AG09319 (cell line): ENCODE measurements at regions not wholly inside any gene's neighbourhood (a gene's known extent, or its start where the extent isn't known, plus 50 kb on each side); places are given as distances from the start of the nearest gene placed in this dataset.
"Not testable (repeated sequence)": the region's sequence is repeated elsewhere in the genome, so short reads cannot be mapped to it uniquely, and the experiment has no call there.

ENCODE experiments used
- DNase-seq: peaks from one replicate; pipeline ENCODE4 v3.0.0-alpha.2; 2010; ENCODE audit warnings: low read depth; ENCODE audit errors: extremely low read depth
- TF ChIP-seq, protein P1 (sequence below): IDR thresholded peaks from 2 replicates; pipeline ENCODE4 v1.5.1; 2011; ENCODE audit warnings: low read depth, mild to moderate bottlenecking, inconsistent platforms, low read length, moderate library complexity

DNA sequence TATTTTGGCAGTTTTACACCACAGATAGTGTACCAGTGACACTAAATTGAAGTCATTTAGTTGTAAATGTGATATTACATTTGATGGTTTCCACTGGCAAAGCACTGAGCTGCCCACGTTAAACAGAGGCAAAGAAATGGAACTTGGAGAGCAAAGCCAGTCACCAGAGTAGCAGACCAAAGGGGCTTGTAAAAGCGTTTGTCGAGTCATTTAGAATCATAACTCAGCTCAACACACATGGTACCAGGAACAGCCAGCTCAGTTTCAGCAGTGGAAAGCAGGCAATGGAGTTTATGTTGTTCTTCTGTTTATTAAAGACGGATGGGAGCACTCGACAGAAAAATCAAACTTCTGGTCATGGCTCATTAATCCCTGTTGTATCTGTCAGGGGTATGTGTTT, 91.2 kb downstream of the POU3F3 start:
- TF ChIP-seq, protein P1, sequence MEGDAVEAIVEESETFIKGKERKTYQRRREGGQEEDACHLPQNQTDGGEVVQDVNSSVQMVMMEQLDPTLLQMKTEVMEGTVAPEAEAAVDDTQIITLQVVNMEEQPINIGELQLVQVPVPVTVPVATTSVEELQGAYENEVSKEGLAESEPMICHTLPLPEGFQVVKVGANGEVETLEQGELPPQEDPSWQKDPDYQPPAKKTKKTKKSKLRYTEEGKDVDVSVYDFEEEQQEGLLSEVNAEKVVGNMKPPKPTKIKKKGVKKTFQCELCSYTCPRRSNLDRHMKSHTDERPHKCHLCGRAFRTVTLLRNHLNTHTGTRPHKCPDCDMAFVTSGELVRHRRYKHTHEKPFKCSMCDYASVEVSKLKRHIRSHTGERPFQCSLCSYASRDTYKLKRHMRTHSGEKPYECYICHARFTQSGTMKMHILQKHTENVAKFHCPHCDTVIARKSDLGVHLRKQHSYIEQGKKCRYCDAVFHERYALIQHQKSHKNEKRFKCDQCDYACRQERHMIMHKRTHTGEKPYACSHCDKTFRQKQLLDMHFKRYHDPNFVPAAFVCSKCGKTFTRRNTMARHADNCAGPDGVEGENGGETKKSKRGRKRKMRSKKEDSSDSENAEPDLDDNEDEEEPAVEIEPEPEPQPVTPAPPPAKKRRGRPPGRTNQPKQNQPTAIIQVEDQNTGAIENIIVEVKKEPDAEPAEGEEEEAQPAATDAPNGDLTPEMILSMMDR: no peak
- DNase-seq: no peak

- DNase-seq: no peak
- TF ChIP-seq, protein P1: no peak
Measured at GRCh38 chr2:104945866-104946265, 92.0 kb downstream of the POU3F3 start.

GRCh38 chr2:104947456-104947855, 90.4 kb upstream of the MRPS9 start:
- DNase-seq: not testable (repeated sequence)

DNA sequence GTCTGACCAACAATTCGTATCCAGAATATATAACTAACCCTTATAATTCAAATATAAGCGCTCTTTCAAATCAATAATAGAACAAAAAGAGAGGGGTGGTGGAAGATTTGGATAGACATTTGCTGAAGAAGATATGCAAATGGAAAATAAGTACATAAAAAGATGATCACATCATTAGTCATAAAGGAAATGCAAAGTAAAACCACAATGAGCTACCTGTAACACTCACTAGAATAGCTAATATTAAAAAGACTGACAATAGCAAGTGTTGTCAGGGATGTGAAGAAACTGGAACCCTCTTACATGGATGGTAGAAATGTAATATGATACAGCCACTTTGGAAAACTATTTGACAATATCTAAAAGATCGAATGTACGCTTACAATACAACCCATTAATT, 84.9 kb upstream of the MRPS9 start:
- DNase-seq: no peak
- TF ChIP-seq, protein P1: no peak

DNA sequence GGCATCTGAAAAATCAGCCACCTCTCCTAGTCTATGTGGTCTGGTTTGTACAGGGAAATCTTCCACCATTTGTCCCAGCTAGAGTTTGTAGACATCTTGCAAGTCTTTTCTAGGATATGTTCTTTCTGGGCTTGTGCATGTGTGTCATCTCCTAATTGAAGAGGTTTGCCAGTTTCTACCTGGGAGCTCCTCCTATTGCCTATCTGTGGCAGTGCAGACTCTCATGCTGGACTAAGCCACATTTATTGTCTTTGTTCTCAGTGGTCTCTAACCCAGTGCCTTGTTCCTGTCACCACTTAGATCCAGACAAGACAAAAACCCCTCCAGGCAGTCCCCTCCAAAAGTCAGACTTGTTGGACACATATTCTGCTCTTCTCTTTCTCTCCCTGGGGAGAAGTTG, 72.0 kb upstream of the MRPS9 start:
- TF ChIP-seq, protein P1: no peak
- DNase-seq: no peak

DNA sequence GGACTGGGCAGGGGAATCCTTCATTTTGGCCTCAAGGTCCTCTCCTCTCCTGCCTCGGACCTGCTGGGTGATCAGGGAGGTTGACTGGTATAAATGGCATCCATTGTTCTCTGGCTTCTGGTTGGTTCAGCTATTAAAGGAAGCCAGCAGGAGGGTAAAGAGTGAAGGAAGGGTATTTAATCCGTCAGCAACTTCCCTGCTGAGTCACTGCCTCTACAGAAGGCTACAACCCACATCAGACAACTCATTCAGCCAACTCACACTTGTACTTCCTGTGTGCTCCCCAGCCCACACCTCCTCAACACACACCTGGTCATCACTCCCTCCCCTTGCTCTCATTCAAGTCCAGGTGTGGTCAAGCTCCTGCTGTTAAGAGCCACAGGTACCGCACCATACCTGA, 68.3 kb upstream of the MRPS9 start:
- DNase-seq: no peak
- TF ChIP-seq, protein P1: no peak

DNA sequence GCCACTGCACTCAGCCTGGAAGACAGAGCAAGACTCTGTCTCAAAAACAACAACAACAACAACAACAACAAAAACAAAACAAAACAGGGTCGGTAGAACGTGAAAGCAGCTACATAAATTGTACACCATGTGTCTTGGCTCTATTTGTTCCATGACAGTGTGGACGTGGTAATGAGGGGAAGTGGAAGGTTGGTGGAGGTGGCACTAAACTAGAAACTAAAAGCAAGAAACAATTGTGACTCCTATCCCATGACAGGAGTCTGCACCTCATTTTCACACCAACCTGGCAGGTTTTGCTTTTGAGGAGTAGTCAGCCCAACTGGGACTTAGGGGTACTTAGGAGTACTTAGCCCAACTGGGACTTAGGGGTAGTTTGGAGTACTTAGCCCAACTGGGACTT, 62.5 kb upstream of the MRPS9 start:
- no peak for DNase-seq
- TF ChIP-seq, protein P1: no peak

GRCh38 chr2:104975851-104976250, 62.0 kb upstream of the MRPS9 start:
- no peak for DNase-seq
- TF ChIP-seq, protein P1: no peak
